HepG2 (cell line): ENCODE measurements at regions not wholly inside any gene's neighbourhood (a gene's known extent, or its start where the extent isn't known, plus 50 kb on each side); places are given as distances from the start of the nearest gene placed in this dataset.

Source experiments
- ATAC-seq: fragments of 200-7000 bp; cut with Tn5 transposase; 3 replicates; pipeline ENCODE4 v1.9.1; 2020; ENCODE audit warnings: mild to moderate bottlenecking, moderate library complexity
- BruUV-seq: library from RNA; stranded (reverse); fragments of 400-500 nt; replicated peaks from 2 replicates; lab custom pipeline; 2021; lab: Mats Ljungman, UMichigan
- CTCF ChIA-PET: fragments of 300-600 bp; formaldehyde crosslinking; extraction: SDS; loops from one replicate; lab custom pipeline; 2021; ENCODE audit warnings: low total read pairs, inconsistent platforms, low intra/inter-chr PET ratio; lab: Yijun Ruan, JAX
- POLR2A ChIA-PET: fragments of 350-600 bp; sonication (Branson Sonifier 250); formaldehyde crosslinking; loops from one replicate; lab custom pipeline; 2020; ENCODE audit warnings: antibody characterized with exemption, inconsistent platforms; lab: Yijun Ruan, JAX
- DNase-seq: peaks from one replicate; pipeline ENCODE4 v3.0.0-alpha.2; 2015; ENCODE audit warnings: low spot score
- FAIRE-seq: peaks from 3 replicates; lab custom pipeline; 2011; peaks lifted over from hg19 to GRCh38; lab: Jason Lieb, UNC
- H2AFZ ChIP-seq: one replicate; pipeline ENCODE4 v1.6.1; 2011; ENCODE audit warnings: low read length, inconsistent platforms
- H3K27ac ChIP-seq: fragments of 300-600 bp; 3 replicates; pipeline ENCODE4 v1.8.0; 2011; ENCODE audit warnings: mixed run types, mild to moderate bottlenecking, mixed read lengths, low read length, inconsistent platforms; ENCODE audit not compliant: insufficient read depth; ENCODE audit errors: extremely low read length
- H3K27me3 ChIP-seq, 2 experiments: fragments of 200-600 bp in 1 of 2; 2 replicates in 1 of 2; 3 replicates in 1 of 2; pipeline versions ENCODE4 v1.6.0 to v1.8.0; 2011; ENCODE audit warnings: low read length in 2 of 2, mild to moderate bottlenecking in 2 of 2, moderate library complexity in 2 of 2, inconsistent platforms in 1 of 2; ENCODE audit not compliant: insufficient read depth in 2 of 2, control insufficient read depth in 1 of 2
- H3K36me3 ChIP-seq, 2 experiments: fragments of 200-600 bp in 1 of 2; replicated peaks in 1 of 2; 2 replicates in 1 of 2; 3 replicates in 1 of 2; pipeline versions ENCODE4 v1.5.1 to v1.8.0; 2011; ENCODE audit warnings: low read length in 2 of 2, inconsistent platforms in 1 of 2; ENCODE audit not compliant: insufficient read depth in 2 of 2, control insufficient read depth in 1 of 2
- H3K4me1 ChIP-seq: 2 replicates; pipeline ENCODE4 v1.5.1; 2012; ENCODE audit warnings: low read length, inconsistent platforms; ENCODE audit not compliant: insufficient read depth
- H3K4me2 ChIP-seq: 2 replicates; pipeline ENCODE4 v1.6.0; 2011; ENCODE audit warnings: low read depth, low read length, inconsistent platforms
- H3K4me3 ChIP-seq, 3 experiments: fragments of 200-600 bp in 1 of 3; sonication (generic), shearing (Covaris generic) in 1 of 3; replicated peaks in 1 of 3; 2 replicates each; pipeline ENCODE4 v1.5.1; 2011 to 2016; ENCODE audit warnings: low read length in 3 of 3, inconsistent platforms in 2 of 3, low read depth in 2 of 3, mild to moderate bottlenecking in 2 of 3, control low read depth in 1 of 3, mixed read lengths in 1 of 3; ENCODE audit not compliant: insufficient read depth in 1 of 3
- H3K79me2 ChIP-seq: one replicate; pipeline ENCODE4 v1.6.1; 2011; ENCODE audit warnings: low read length, inconsistent platforms; ENCODE audit not compliant: insufficient read depth
- H3K9ac ChIP-seq: 2 replicates; pipeline ENCODE4 v1.6.0; 2011; ENCODE audit warnings: mild to moderate bottlenecking, low read depth, low read length, inconsistent platforms; ENCODE audit not compliant: insufficient read depth
- H3K9me3 ChIP-seq: 2 replicates; pipeline ENCODE4 v1.5.1; 2012; ENCODE audit warnings: mild to moderate bottlenecking, low read length
- H4K20me1 ChIP-seq: 2 replicates; pipeline ENCODE4 v1.6.0; 2011; ENCODE audit warnings: inconsistent platforms, mild to moderate bottlenecking, low read length, moderate library complexity; ENCODE audit not compliant: insufficient read depth
- GPN1 ChIP-seq: sonication (generic); formaldehyde crosslinking; IDR thresholded peaks from 2 replicates; pipeline ENCODE4 v1.5.1; 2020; ENCODE audit warnings: missing genetic modification reagents, borderline replicate concordance
- ZNF121 ChIP-seq: sonication (generic); formaldehyde crosslinking; IDR thresholded peaks from 2 replicates; pipeline ENCODE4 v1.5.0; 2020; ENCODE audit warnings: mild to moderate bottlenecking, missing genetic modification reagents
- ZNF317 ChIP-seq: sonication (generic); formaldehyde crosslinking; IDR thresholded peaks from 2 replicates; pipeline ENCODE4 v1.5.0; 2020; ENCODE audit warnings: mild to moderate bottlenecking, missing genetic modification reagents
- ZNF431 ChIP-seq: sonication (generic); formaldehyde crosslinking; IDR thresholded peaks from 2 replicates; pipeline ENCODE4 v1.9.0; 2022; ENCODE audit warnings: missing genetic modification reagents, low read depth, mild to moderate bottlenecking, borderline replicate concordance
- ZNF747 ChIP-seq: sonication (generic); formaldehyde crosslinking; IDR thresholded peaks from 2 replicates; pipeline ENCODE4 v1.8.1; 2023; ENCODE audit warnings: missing genetic modification reagents, mild to moderate bottlenecking, borderline replicate concordance
- WGBS: methylation state at CpG from one replicate; pipeline ENCODE4 v1.1.6; 2017; ENCODE audit warnings: low lambda C conversion rate; 5-methylcytosine and 5-hydroxymethylcytosine counted together
- in situ Hi-C: cut with HindIII; loops from 2 replicates; pipeline ENCODE4 v1.10.0; 2017; ENCODE audit warnings: low pct_unique_long_range_greater_than_20kb; ENCODE audit not compliant: extremely low pct_ligation_motif_present
- intact Hi-C: fragments of 100-400 bp; cut with micrococcal nuclease; formaldehyde crosslinking; loops from one replicate; pipeline ENCODE4 v1.10.0; 2022; ENCODE audit not compliant: unreplicated experiment
- TF ChIP-seq, protein P1 (sequence below): sonication (generic); formaldehyde crosslinking; IDR thresholded peaks from 2 replicates; pipeline ENCODE4 v1.5.0; 2020; ENCODE audit warnings: missing genetic modification reagents
- TF ChIP-seq, protein P2 (sequence below): sonication (generic); formaldehyde crosslinking; IDR thresholded peaks from 2 replicates; pipeline ENCODE4 v1.5.0; 2020; ENCODE audit warnings: missing genetic modification reagents

DNA sequence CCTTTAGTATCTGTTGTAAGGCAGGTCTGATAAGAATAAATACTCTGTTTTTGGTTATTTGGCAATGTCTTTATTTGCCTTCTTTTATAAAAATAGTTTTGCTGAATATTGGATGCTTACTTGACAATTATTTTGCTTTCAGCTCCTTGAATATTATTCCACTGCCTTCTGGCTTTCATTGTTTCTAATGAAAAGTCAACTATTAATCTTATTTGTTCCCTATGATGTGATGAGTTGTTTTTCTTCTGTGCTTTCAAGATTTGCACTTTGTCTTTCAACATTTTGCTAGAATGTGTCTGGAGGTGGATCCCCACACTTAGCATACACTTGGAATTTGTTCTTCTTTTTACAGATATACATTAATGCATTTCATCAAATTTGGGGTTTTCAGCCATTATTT, 203.8 kb upstream of the PTPRZ1 start:
- no TSS peak for BruUV-seq
- CTCF ChIA-PET: no interaction called here
- 0 out of 2 replicates have a peak, but pooled peaks have one; percentile 34 for TF ChIP-seq ZNF317 (CRISPR knock-in tag)
- TF ChIP-seq, protein P1, sequence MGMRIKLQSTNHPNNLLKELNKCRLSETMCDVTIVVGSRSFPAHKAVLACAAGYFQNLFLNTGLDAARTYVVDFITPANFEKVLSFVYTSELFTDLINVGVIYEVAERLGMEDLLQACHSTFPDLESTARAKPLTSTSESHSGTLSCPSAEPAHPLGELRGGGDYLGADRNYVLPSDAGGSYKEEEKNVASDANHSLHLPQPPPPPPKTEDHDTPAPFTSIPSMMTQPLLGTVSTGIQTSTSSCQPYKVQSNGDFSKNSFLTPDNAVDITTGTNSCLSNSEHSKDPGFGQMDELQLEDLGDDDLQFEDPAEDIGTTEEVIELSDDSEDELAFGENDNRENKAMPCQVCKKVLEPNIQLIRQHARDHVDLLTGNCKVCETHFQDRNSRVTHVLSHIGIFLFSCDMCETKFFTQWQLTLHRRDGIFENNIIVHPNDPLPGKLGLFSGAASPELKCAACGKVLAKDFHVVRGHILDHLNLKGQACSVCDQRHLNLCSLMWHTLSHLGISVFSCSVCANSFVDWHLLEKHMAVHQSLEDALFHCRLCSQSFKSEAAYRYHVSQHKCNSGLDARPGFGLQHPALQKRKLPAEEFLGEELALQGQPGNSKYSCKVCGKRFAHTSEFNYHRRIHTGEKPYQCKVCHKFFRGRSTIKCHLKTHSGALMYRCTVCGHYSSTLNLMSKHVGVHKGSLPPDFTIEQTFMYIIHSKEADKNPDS (CRISPR knock-in tag): no peak
- DNase-seq (no peak), ATAC-seq (no peak), FAIRE-seq (no peak)
- no peak overlapping the region for H3K27ac ChIP-seq
- H3K27me3 ChIP-seq: no peaks in the 10 kb centered on the region
- no peaks in the 10 kb centered on the region for H3K9me3 ChIP-seq
- no peaks in the 10 kb centered on the region for H3K79me2 ChIP-seq
- no peak overlapping the region for H2AFZ ChIP-seq
- POLR2A ChIA-PET: no interaction called here
- no peaks in the 10 kb centered on the region for H4K20me1 ChIP-seq
- H3K4me2 ChIP-seq: no peak overlapping the region
- no peaks in the 10 kb centered on the region for H3K4me1 ChIP-seq
- H3K9ac ChIP-seq: no peak overlapping the region
- in situ Hi-C loops (no loop called here), intact Hi-C loops (no loop called here)
- no peak overlapping the region for H3K4me3 ChIP-seq
- no peaks in the 10 kb centered on the region for H3K36me3 ChIP-seq

DNA sequence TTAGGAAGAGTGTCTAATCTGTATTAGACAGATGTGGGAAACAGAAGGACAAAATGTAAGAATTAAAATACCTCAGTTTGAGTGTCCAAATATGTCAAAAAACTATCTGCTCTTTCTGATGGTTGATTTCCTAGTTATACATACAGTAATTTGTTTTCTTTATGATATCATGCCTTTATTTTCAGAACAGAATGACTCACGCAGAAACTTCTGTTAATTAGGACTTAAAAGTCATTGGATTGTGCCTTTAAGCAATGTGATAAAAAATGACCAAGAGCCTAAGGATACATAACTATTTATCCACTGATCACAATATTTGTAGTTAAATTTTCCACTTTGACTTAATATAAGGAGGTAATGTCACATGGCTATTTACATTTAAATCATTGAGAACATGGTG, 206.7 kb upstream of the PTPRZ1 start:
- TF ChIP-seq ZNF431 (CRISPR knock-in tag) (no peak), GPN1 (CRISPR knock-in tag) (no peak), ZNF747 (CRISPR knock-in tag) (no peak), ZNF121 (CRISPR knock-in tag) (no peak)
- TF ChIP-seq, protein P2, sequence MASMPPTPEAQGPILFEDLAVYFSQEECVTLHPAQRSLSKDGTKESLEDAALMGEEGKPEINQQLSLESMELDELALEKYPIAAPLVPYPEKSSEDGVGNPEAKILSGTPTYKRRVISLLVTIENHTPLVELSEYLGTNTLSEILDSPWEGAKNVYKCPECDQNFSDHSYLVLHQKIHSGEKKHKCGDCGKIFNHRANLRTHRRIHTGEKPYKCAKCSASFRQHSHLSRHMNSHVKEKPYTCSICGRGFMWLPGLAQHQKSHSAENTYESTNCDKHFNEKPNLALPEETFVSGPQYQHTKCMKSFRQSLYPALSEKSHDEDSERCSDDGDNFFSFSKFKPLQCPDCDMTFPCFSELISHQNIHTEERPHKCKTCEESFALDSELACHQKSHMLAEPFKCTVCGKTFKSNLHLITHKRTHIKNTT: no peak
- TF ChIP-seq, all 625 proteins: peak for 0
- H2AFZ ChIP-seq: no peak overlapping the region
- DNase-seq (no peak), FAIRE-seq (no peak), ATAC-seq (no peak)
- no peaks in the 10 kb centered on the region for H3K4me1 ChIP-seq
- H3K9me3 ChIP-seq: no peaks in the 10 kb centered on the region
- in situ Hi-C loops: no loop called here
- no peaks in the 10 kb centered on the region for H4K20me1 ChIP-seq
- no TSS peak for BruUV-seq
- intact Hi-C loops: no loop called here
- H3K27ac ChIP-seq: no peak overlapping the region
- WGBS: 69% methylated on average over 1 of the region's 1 CpG
- ChIA-PET CTCF (no interaction called here), POLR2A (no interaction called here)
- no peaks in the 10 kb centered on the region for H3K36me3 ChIP-seq
- H3K79me2 ChIP-seq: no peaks in the 10 kb centered on the region
- no peak overlapping the region for H3K4me2 ChIP-seq
- no peak overlapping the region for H3K4me3 ChIP-seq
- no peak overlapping the region for H3K9ac ChIP-seq
- H3K27me3 ChIP-seq: no peaks in the 10 kb centered on the region
